Epithelial cell of proximal tubule (primary cell): ENCODE measurements at regions not wholly inside any gene's neighbourhood (a gene's known extent, or its start where the extent isn't known, plus 50 kb on each side); places are given as distances from the start of the nearest gene placed in this dataset.
A peak's percentile ranks its signal among the peaks of the same experiment; 100 is the strongest.

Experiments
- DNase-seq: peaks from one replicate; pipeline ENCODE4 v3.0.0-alpha.2; 2011; ENCODE audit warnings: low read depth
- H3K4me3 ChIP-seq: 2 replicates; pipeline ENCODE4 v1.5.1; 2011; ENCODE audit warnings: low read depth, mild to moderate bottlenecking, low read length
- TF ChIP-seq, protein P1 (sequence below): conservative IDR thresholded peaks from 2 replicates; pipeline ENCODE4 v1.5.1; 2012; ENCODE audit warnings: low read depth, mild to moderate bottlenecking, low read length

- H3K4me3 ChIP-seq, result no peak overlapping the region
- DNase-seq, result no peak
- TF ChIP-seq, protein P1, sequence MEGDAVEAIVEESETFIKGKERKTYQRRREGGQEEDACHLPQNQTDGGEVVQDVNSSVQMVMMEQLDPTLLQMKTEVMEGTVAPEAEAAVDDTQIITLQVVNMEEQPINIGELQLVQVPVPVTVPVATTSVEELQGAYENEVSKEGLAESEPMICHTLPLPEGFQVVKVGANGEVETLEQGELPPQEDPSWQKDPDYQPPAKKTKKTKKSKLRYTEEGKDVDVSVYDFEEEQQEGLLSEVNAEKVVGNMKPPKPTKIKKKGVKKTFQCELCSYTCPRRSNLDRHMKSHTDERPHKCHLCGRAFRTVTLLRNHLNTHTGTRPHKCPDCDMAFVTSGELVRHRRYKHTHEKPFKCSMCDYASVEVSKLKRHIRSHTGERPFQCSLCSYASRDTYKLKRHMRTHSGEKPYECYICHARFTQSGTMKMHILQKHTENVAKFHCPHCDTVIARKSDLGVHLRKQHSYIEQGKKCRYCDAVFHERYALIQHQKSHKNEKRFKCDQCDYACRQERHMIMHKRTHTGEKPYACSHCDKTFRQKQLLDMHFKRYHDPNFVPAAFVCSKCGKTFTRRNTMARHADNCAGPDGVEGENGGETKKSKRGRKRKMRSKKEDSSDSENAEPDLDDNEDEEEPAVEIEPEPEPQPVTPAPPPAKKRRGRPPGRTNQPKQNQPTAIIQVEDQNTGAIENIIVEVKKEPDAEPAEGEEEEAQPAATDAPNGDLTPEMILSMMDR, result no peak
Measured at GRCh38 chr15:66860844-66861243, 158.8 kb downstream of the SMAD6 start.

GRCh38 chr15:66862111-66862939 is 160.3 kb downstream of the SMAD6 start:
- H3K4me3 ChIP-seq, result no peak overlapping the region
- TF ChIP-seq, protein P1, result no peak
- DNase-seq, result no peak

GRCh38 chr15:66862940-66863335 is 160.9 kb downstream of the SMAD6 start:
- no peak for DNase-seq
- H3K4me3 ChIP-seq, result no peak overlapping the region
- TF ChIP-seq, protein P1, result peak; percentile 96

DNA sequence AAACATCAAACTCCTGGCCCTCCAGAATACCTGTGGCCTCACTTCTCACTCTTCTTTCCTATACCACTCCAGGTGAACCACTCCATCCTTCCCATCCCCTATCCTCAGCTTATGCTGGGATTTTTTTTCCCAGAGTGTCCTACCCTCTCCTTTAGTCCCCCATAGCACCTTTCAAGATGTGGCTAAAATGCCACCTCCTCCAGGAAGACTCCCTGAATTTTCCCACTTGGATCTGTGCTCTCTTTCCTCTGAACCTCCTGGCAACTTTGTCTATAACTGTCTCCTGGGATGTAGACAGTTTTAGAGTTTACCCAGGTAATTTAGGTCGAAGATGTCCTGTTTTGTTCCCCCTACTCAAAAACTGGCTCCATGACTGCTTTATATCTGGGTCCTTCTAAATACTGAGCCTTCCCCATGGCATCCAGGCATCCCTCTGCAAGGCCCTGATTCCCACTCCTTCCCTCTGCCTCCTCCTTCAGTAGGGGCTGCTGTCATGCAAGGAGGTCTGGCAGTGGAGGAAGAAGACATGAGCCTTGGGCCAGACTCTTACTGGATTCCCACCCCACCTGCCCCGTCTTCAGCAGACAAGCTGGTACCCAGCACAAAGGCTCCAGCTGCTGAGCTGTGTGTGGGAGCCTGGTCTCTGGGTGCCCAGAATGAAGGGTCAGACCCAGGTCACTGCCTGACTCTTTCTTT is 161.5 kb downstream of the SMAD6 start:
- no peak overlapping the region for H3K4me3 ChIP-seq
- DNase-seq, result no peak
- TF ChIP-seq, protein P1, result no peak

DNA sequence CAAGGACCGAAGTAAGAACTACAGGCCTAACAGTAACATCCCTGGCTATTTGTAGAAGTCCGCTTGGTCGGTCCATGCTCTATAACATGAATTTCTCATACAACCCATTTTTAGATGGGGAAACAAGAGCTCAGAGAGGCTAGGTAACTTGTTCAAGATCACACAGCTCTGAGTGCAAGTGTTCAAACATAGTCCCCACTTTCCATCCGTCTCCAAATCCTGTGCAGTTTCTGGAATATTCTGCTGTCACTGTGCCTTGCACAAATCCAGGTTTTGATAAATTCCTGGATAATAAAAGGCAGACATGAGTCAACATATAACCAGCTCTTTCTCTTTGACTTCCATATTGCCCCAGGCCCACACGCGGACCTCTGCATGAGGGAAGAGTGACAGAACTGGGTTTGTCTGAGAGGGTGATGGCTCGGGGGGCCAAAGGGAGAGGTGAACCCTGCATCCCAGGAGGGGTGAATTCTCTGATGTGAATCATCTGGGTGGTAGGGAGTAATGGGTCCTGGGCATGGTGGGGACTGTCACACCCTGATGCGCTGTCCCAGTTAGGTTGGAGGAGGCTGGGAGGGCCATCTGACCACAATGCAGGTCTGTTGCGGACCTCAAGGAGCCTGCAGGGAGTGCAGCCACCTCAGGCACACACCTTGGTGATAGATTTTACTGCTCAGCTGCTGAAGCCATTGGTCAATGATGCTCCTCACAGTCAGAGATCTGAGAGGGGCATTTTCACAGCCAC is 162.2 kb downstream of the SMAD6 start:
- H3K4me3 ChIP-seq, result no peak overlapping the region
- TF ChIP-seq, protein P1, result no peak
- no peak for DNase-seq

DNA sequence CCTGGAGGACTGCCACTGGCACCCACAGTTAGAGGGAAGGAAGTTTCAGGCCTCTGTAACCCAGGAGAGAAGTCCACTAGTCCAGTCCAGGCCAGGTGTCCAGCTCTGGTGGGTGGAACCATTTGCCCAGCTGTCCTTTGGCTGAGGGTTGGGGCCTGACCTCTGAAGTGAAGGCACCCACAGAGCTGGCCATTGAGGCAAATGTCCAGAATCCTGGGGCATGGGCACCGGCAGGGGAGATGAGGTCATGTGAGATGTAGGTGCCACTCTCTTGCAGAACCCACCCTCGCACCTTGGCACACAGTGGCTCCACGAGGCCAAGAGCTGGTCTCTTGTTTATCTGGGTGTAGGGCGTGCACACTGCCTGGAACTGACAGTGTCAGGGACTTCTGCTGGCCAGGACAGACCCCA is 162.8 kb downstream of the SMAD6 start:
- DNase-seq, result no peak
- H3K4me3 ChIP-seq, result no peak overlapping the region
- TF ChIP-seq, protein P1, result no peak
